ENCODE measurements at regions not wholly inside any gene's neighbourhood (a gene's known extent, or its start where the extent isn't known, plus 50 kb on each side); places are given as distances from the start of the nearest gene placed in this dataset.

- no peak overlapping the region for H3K4me2 ChIP-seq
- H3K4me1 ChIP-seq (ENCODE audit: insufficient read depth): peaks cover 10% of the 10 kb centered on the region
- H3K36me3 ChIP-seq (ENCODE audit: insufficient read depth): no peaks in the 10 kb centered on the region; the same call in 1 of the 2 replicates
- no peaks in the 10 kb centered on the region for H3K79me2 ChIP-seq (replicated peaks; ENCODE audit: insufficient read depth)
- no peaks in the 10 kb centered on the region for H3K27me3 ChIP-seq (ENCODE audit: insufficient read depth)
- H3K36me3 Mint-ChIP-seq (ENCODE audit: low read depth): no peaks in the 10 kb centered on the region
- no peak overlapping the region for H3K27ac Mint-ChIP-seq
- H3K4me3 ChIP-seq: no peak overlapping the region
- no peak for DNase-seq (ENCODE audit: low spot score)
- no peaks in the 10 kb centered on the region for H3K9me3 Mint-ChIP-seq
- 0 out of 3 replicates have a peak, but pooled peaks have one; percentile 35 for ATAC-seq
- H3K4me3 Mint-ChIP-seq: no peak overlapping the region
- H3K4me1 Mint-ChIP-seq: peaks cover 16% of the 10 kb centered on the region
- no peaks in the 10 kb centered on the region for H3K27me3 Mint-ChIP-seq (ENCODE audit: insufficient read depth, low read depth, poor library complexity)
- TF ChIP-seq NANOG (IDR thresholded peaks at IDR 0.05; ENCODE audit: borderline replicate concordance) (no peak), JUNB (IDR thresholded peaks at IDR 0.05; ENCODE audit: unreplicated experiment) (no peak), EZH2 (IDR thresholded peaks at IDR 0.05; ENCODE audit: low read depth, unreplicated experiment) (no peak), CTCF (conservative IDR thresholded peaks at IDR 0.05; ENCODE audit: low read depth in 2 of 2) (no peak), ZNF462 (CRISPR knock-in tag; IDR thresholded peaks at IDR 0.05) (no peak), POLR2AphosphoS5 (IDR thresholded peaks at IDR 0.05; ENCODE audit: low read depth) (no peak), CREB1 (CRISPR knock-in tag; IDR thresholded peaks at IDR 0.05; ENCODE audit: low read depth) (no peak), STAT1 (IDR thresholded peaks at IDR 0.05; ENCODE audit: unreplicated experiment) (no peak), ETS1 (IDR thresholded peaks at IDR 0.05) (no peak), ZNF114 (CRISPR knock-in tag; IDR thresholded peaks at IDR 0.05) (no peak), REST (IDR thresholded peaks at IDR 0.05; ENCODE audit: unreplicated experiment) (no peak), ZNF331 (CRISPR knock-in tag; IDR thresholded peaks at IDR 0.05; ENCODE audit: low read depth) (no peak), EZH2phosphoT487 (IDR thresholded peaks at IDR 0.05; ENCODE audit: unreplicated experiment) (no peak)
- no peaks in the 10 kb centered on the region for H3F3A ChIP-seq (replicated peaks; ENCODE audit: low read depth)
- H2AFZ ChIP-seq: peak overlapping the region; percentile 60; the same call in 1 of the 2 replicates
- H3K27ac ChIP-seq (ENCODE audit: low read depth): no peak overlapping the region
- H3K9me2 ChIP-seq (ENCODE audit: insufficient read depth): peaks cover 9% of the 10 kb centered on the region; the same call in 1 of the 2 replicates
- no peaks in the 10 kb centered on the region for H4K20me1 ChIP-seq (replicated peaks; ENCODE audit: insufficient read depth)
Measured at GRCh38 chr20:40307997-40308396, 381.0 kb downstream of the MAFB start.
